GM21529 (cell line): ENCODE measurements at regions not wholly inside any gene's neighbourhood (a gene's known extent, or its start where the extent isn't known, plus 50 kb on each side); places are given as distances from the start of the nearest gene placed in this dataset.
"Not testable (repeated sequence)": the region's sequence is repeated elsewhere in the genome, so short reads cannot be mapped to it uniquely, and the experiment has no call there.

Experiments
- ATAC-seq: cut with Tn5 transposase; IDR thresholded peaks from one replicate; pipeline ENCODE4 v1.9.1; 2021; ENCODE audit not compliant: unreplicated experiment

GRCh38 chr1:193914871-193915270, 728.5 kb upstream of the B3GALT2 start:
- no peak for ATAC-seq

DNA sequence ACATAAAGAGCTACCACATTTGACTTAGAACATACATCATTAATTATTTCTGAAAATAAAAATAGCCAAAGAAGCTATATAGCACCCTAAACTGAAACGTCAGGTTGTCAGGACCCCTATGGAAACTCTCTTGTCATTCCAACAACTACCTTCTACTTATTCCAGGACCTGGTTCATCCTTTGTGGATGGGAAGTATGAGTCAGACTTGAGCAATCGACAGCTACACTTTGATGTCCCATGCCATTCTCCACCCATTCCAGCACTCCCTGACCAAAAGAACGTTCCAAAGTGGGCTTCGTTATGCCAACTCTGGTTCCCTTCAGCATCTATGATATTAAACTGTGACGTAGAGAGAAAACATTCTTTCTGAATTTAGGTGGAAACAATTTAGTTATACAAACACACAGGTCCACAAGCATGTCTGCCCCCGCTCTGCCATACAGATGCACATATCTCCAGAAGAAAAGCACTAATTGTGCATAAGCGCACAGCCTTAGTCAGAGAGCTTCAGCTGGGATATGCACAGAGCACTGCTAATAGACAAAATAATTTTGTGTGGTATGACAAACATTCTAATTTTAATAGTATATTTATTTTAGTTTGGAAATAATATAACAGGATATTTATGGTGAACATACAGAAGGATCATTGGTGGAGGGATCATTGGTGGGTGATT, 723.1 kb upstream of the B3GALT2 start:
- ATAC-seq, result no peak

GRCh38 chr1:193905288-193906085, 719.1 kb upstream of the B3GALT2 start:
- no peak for ATAC-seq

GRCh38 chr1:193891788-193892187, 705.4 kb upstream of the B3GALT2 start:
- no peak for ATAC-seq

- ATAC-seq, result no peak
Observed at GRCh38 chr1:193890935-193891334, 704.5 kb upstream of the B3GALT2 start.

GRCh38 chr1:193884848-193885558, 698.6 kb upstream of the B3GALT2 start:
- no peak for ATAC-seq

DNA sequence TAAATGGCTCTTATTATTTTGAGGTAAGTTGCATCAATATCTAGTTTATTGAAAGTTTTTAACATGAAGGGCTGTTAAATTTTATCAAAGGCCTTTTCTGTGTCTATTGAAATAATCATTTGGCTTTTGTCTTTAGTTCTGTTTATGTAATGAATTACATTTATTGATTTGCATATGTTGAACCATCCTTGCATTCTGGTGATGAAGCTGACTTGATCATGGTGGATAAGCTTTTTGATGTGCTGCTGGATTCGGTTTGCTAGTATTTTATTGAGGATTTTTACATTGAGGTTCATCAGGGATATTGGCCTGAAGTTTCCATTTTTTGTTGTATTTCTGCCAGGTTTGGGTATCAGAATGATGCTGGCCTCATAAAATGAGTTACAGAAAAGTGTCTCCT, 691.5 kb upstream of the B3GALT2 start:
- ATAC-seq, result not testable (repeated sequence)

GRCh38 chr1:193868425-193868824, 682.0 kb upstream of the B3GALT2 start:
- no peak for ATAC-seq

DNA sequence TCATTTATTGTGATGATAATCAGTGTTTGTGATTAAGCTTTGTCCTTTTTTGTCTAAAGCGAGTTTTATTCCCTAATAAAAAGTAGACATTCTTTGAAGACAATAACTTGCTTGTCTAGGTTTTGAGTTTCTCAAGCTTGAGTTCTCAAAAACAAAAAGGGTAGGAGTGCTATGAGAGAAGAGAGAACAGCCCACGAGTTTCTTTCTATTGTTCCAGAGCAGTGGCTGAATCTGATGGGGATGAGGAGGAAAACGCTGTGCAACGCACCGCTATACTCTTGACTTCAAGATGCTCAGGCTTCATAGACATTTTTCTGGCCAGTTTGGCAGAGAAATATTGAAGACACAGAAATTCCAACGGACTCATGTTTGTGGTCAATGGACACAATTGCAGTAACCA, 669.8 kb upstream of the B3GALT2 start:
- no peak for ATAC-seq

GRCh38 chr1:193850745-193851144, 664.3 kb upstream of the B3GALT2 start:
- no peak for ATAC-seq

DNA sequence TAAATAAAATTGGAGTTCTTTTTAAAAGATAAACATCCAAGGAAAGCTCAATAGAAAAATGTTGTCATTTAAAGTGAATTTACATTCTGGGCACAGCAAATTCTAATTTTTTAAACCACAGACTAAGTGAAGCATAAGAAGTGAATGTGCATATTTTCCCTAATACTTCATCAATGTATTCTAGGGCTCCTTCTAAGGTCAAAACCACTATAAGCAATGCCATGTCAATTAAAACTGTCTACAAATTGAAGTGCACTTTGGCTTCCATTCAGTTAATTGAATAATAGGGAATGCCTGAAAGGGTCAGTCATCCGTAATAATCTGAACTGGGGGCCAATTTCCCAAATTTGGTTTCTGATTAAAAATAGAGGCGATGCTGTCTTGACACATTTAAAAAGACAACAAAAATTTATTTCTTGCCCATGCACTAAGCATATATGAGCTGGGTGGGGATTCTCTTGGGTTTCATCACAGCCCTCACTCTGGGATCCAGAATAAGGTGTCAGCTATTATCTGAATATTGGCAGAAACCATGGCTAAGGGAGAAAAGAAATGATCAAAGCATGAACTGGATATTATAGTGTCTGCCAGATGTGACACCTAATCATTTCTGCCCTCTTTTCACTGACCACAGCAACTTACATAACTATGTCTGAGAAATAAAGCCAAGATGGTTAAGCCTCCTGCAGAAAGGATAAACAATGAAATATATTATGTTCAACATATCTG, 660.6 kb upstream of the B3GALT2 start:
- ATAC-seq, result no peak

DNA sequence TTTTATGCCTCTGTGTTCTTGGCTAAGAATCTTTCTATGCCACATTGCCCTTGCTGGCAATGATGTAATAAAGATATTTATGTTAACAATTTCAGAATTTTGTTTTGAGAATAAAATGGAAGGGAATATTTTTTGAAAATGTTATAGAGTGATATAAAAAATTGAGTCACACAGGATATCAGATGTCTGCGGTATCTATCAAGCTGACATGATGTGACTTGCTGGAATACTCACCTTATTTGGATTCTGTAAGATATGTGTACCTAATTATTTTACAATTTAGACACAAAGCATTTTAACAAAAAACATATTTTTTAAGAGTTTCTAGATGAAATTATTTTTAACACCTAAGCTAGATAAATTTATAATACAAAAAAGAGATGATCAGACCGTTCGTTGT, 660.0 kb upstream of the B3GALT2 start:
- no peak for ATAC-seq

- no peak for ATAC-seq
Observed at GRCh38 chr1:193841857-193842256, 655.4 kb upstream of the B3GALT2 start.

DNA sequence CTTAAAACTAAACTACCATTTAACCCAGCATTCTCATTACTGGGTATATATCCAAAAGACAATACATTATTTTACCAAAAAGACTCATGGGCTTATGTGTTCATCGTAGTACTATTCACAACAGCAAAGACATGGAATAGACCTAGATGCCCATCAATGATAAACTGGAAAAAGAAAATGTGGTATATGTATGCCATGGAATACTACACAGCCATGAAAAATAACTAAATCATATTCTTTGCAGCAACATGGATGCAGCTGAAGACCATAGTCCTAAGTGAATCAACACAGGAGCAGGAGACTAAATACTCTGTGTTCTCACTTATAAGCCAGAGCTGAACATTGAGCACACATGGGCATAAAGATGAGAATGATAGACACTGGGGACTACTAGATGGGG, 645.1 kb upstream of the B3GALT2 start:
- no peak for ATAC-seq

DNA sequence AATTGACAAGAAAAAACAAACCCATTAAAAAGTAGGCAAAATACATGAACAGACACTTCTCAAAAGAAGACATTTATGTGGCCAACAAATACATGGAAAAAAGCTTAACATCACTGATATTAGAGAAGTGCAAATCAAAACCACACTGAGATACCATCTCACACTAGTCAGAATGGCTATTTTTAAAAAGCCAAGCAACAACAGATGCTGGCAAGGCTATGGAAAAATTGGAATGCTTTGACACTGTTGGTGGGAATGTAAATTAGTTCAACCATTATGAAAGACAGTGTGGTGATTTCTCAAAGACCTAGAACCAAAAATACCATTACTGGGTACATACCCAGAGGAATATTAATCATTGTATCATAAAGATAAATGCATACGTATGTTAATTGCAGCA, 641.1 kb upstream of the B3GALT2 start:
- no peak for ATAC-seq

GRCh38 chr1:193819376-193819775, 633.0 kb upstream of the B3GALT2 start:
- no peak for ATAC-seq

GRCh38 chr1:193807208-193807607, 620.8 kb upstream of the B3GALT2 start:
- ATAC-seq, result no peak

DNA sequence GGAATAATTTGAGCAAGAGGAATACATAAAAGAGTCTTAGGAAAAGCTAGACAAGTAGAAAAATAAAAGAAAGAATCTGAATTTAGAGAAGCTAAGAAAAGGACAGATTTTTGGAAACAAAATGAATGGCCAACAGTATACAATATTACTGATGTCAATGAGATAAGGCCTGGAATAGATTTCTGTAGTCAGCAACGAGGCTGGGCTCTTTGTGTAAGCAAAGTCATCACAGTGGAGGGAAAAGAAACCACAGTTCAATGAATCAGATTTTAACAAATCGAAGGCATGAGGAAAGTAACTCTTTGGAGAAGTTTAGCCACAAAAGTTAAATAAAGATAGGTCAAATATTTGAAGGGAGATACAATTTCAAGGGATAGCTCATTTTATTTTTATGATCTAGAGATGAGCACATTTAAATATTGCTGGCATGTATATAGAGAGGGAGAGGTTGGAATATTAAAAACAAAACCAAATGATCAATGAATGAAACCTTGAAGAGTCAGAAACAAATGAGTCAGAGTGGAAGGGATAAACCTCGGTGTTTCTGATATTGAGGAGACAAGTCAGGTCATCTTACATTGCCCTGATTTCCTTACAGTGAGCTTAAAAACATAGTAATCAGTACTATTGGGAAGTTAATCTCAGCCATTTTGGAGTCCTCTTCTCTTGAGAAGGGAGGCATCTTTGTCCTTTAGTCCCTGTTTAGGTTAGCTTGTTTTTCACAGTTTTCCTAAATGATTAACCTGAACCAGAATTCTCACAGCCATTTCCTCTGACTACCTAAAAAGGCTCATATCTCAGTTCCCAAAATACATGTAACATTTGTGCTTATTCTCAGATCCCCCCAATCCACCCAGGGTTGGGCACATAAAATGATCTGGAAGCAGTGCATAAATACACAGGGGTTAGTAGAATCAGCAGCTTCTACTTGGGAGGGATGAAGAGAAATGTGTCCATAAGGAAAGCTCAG, 620.0 kb upstream of the B3GALT2 start:
- ATAC-seq, result peak; percentile 56

GRCh38 chr1:193799948-193800690, 613.7 kb upstream of the B3GALT2 start:
- no peak for ATAC-seq
